Ovary (tissue), 7 donors: ENCODE measurements at regions not wholly inside any gene's neighbourhood (a gene's known extent, or its start where the extent isn't known, plus 50 kb on each side); places are given as distances from the start of the nearest gene placed in this dataset.

Experiments
- DNase-seq, 5 donors: peaks; one replicate each; pipeline ENCODE4 v3.0.0-alpha.2; 2019 to 2020
- H3K27ac ChIP-seq, 2 donors: fragments of 200-600 bp; one replicate each; pipeline versions ENCODE4 v1.5.1 to v1.8.0; 2019 to 2022
- H3K27me3 ChIP-seq: fragments of 200-600 bp; one replicate; pipeline ENCODE4 v1.8.0; 2022
- H3K36me3 ChIP-seq: fragments of 200-600 bp; sonication (generic); one replicate; pipeline ENCODE4 v1.5.1; 2019
- H3K4me1 ChIP-seq: one replicate; pipeline ENCODE4 v1.8.1; 2013; ENCODE audit warnings: mild to moderate bottlenecking, moderate library complexity; ENCODE audit not compliant: insufficient read depth
- H3K4me3 ChIP-seq: fragments of 200-600 bp; sonication (generic); one replicate; pipeline ENCODE4 v1.5.1; 2017
- H3K9me3 ChIP-seq, 2 donors: fragments of 200-600 bp in 1 of 2; sonication (generic) in 1 of 2; one replicate each; pipeline versions ENCODE4 v1.5.1 to v1.8.1; 2013 to 2019; ENCODE audit warnings: mild to moderate bottlenecking in 1 of 2, moderate library complexity in 1 of 2
- EP300 ChIP-seq: sonication (generic); formaldehyde crosslinking; IDR thresholded peaks from one replicate; pipeline ENCODE4 v1.6.1; 2017; ENCODE audit warnings: antibody characterized with exemption
- POLR2A ChIP-seq: fragments of 450-650 bp; IDR thresholded peaks from one replicate; pipeline ENCODE4 v1.6.1; 2017; ENCODE audit warnings: antibody characterized with exemption, mild to moderate bottlenecking, moderate library complexity
- whole genome bisulfite sequencing, 3 donors: extraction: QIAGEN DNeasy Blood & Tissue Kit in 1 of 3; methylation state at CpG; one replicate each; pipeline versions ENCODE4 v1.1.5 to v1.1.7; 2013 to 2017; 5-methylcytosine and 5-hydroxymethylcytosine counted together
- intact Hi-C, 4 donors: fragments of 100-400 bp; cut with DNase I; formaldehyde crosslinking; loops; one replicate each; pipeline versions ENCODE4 v1.11.0 to v1.15.1; 2022 to 2023
- TF ChIP-seq, protein P1 (sequence below), 3 donors: fragments of 450-650 bp in 2 of 3; fragments of 200-600 bp in 1 of 3; IDR thresholded peaks; one replicate each; pipeline versions ENCODE4 v1.5.1 to v1.8.0; 2016 to 2022; ENCODE audit warnings: antibody characterized with exemption in 3 of 3, mild to moderate bottlenecking in 1 of 3
- donor health status: DM: no; HTN: no; CAD: no; lungs with moderate emphysema.
- donor health status: DM: no; HTN: no; CAD: no.
- donor health status: Bipolar disorder and iron deficiency.
- donor health status: DM: no; HTN: no; CAD: no.
- donor health status: DM: yes; HTN: yes; CAD: no.

DNA sequence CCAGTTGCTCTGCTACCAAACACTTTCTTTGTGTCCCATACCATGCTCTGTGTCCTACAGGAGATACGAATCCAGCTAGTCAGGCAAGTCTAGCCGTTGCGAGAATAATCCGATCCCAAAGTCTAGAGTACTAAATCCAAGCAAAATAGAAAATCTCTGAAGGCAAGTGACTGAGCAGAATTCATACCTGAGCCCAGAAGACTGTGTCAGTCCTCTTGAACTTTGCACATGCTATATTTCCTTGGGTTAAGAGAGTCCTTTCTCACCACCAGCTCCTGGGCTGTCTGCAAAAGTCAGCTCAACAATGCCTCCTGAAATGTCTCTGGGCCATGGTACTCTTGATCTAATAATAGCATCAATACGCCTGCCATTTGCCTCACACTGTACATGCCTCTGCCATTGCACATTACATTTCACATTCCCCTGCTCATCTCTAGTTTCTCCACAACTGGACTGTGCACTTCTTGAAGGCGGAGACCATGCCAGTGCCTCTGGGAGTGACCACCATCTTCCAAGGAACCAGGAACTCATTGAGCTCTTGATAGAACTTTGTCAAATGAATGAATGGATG, 265.8 kb upstream of the ID2 start:
- no peak for DNase-seq
- Histone ChIP-seq H3K27me3 (no peaks in the 10 kb centered on the region), H3K4me1 (no peaks in the 10 kb centered on the region), H3K36me3 (no peaks in the 10 kb centered on the region), H3K27ac (no peak overlapping the region), H3K9me3 (no peaks in the 10 kb centered on the region), H3K4me3 (no peak overlapping the region)
- TF ChIP-seq, protein P1, sequence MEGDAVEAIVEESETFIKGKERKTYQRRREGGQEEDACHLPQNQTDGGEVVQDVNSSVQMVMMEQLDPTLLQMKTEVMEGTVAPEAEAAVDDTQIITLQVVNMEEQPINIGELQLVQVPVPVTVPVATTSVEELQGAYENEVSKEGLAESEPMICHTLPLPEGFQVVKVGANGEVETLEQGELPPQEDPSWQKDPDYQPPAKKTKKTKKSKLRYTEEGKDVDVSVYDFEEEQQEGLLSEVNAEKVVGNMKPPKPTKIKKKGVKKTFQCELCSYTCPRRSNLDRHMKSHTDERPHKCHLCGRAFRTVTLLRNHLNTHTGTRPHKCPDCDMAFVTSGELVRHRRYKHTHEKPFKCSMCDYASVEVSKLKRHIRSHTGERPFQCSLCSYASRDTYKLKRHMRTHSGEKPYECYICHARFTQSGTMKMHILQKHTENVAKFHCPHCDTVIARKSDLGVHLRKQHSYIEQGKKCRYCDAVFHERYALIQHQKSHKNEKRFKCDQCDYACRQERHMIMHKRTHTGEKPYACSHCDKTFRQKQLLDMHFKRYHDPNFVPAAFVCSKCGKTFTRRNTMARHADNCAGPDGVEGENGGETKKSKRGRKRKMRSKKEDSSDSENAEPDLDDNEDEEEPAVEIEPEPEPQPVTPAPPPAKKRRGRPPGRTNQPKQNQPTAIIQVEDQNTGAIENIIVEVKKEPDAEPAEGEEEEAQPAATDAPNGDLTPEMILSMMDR (IDR thresholded peaks at IDR 0.05), result no peak
- TF ChIP-seq POLR2A, result no peak
- no peak for TF ChIP-seq EP300
- WGBS, 3 donors, result 94 to 97% (median 96%) methylated on average over 6 of the region's 6 CpGs
- intact Hi-C loops, result no loop called here

DNA sequence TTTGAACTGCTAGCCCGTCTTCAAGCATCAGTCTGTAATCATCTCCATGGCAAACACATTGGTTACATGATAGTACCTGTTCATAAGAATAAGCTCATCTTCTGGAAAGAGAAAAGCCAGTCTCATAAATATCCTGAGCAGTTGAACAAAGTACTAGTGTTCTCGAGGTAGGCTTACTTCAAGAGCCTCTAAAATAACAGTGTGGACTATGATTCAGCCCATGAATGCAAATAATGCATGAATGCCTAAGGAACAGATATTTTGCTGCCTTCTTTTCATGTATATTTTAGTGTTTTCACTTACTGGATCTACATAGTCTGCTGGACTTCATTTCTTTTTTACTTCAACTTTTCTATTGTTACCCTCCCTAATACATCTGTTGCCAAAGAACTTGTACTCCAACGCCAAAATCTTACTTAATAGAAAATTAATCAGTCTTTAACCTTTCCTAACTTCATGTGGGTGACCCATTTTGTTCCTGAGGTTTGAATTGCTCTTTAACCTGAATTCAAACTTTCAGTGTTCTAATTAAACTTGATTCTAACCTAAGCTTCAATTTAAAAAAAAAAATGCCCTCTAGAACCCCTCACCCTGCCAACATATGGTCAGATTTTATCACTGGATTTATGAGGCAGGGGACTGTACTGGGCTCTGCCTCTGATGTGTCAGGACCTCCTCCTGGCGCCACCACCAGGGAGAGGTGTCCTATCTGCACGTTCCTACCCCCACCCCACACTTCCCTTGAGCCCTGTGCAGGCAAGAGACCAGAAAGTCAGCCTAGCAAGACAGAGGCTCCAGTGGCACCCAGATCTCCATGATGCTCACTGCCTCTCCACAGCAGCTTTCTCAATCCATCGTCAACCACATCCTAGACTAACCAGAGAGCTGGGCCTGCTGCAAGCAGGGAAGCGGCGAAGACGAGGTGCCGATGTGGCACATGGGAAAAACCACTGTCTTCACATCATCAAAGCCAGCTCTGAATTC, 264.7 kb upstream of the ID2 start:
- H3K9me3 ChIP-seq, result no peaks in the 10 kb centered on the region
- no peaks in the 10 kb centered on the region for H3K36me3 ChIP-seq
- DNase-seq, result no peak
- TF ChIP-seq POLR2A (no peak), EP300 (no peak)
- TF ChIP-seq, protein P1 (IDR thresholded peaks at IDR 0.05), result no peak
- H3K27me3 ChIP-seq, result no peaks in the 10 kb centered on the region
- intact Hi-C loops, result no loop called here
- no peak overlapping the region for H3K27ac ChIP-seq
- no peak overlapping the region for H3K4me3 ChIP-seq
- peaks cover 1% of the 10 kb centered on the region for H3K4me1 ChIP-seq
- 66 to 78% (median 77%) methylated on average over 10 of the region's 10 CpGs for WGBS, 3 donors

DNA sequence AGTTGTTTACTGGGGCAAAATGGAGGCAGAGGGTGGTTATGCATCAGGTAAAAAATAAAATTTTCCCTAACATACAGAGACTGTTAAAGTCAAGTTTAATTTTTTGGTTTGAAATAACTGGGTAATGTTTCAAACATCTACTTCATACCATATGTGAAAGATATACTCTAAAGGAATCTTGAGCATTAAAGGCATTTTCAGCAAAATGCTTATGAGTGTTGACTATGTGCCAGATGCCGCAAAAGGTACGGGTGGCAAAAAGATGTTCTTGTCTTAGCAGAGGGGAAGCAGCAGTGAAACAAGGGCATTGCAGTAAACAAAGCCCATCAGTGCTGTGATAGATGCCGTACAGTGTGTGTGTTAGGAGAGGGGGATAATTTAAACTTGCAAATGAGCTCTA, 263.1 kb upstream of the ID2 start:
- no peak for TF ChIP-seq EP300
- TF ChIP-seq, protein P1 (IDR thresholded peaks at IDR 0.05), result no peak
- TF ChIP-seq POLR2A, result no peak
- H3K4me1 ChIP-seq, result peaks cover 1% of the 10 kb centered on the region
- H3K4me3 ChIP-seq, result no peak overlapping the region
- no peaks in the 10 kb centered on the region for H3K9me3 ChIP-seq
- H3K27me3 ChIP-seq, result no peaks in the 10 kb centered on the region
- no peak overlapping the region for H3K27ac ChIP-seq
- 74 to 83% (median 79%) methylated on average over 3 of the region's 3 CpGs for WGBS, 3 donors
- intact Hi-C loops, result no loop called here
- no peaks in the 10 kb centered on the region for H3K36me3 ChIP-seq
- DNase-seq, result no peak

DNA sequence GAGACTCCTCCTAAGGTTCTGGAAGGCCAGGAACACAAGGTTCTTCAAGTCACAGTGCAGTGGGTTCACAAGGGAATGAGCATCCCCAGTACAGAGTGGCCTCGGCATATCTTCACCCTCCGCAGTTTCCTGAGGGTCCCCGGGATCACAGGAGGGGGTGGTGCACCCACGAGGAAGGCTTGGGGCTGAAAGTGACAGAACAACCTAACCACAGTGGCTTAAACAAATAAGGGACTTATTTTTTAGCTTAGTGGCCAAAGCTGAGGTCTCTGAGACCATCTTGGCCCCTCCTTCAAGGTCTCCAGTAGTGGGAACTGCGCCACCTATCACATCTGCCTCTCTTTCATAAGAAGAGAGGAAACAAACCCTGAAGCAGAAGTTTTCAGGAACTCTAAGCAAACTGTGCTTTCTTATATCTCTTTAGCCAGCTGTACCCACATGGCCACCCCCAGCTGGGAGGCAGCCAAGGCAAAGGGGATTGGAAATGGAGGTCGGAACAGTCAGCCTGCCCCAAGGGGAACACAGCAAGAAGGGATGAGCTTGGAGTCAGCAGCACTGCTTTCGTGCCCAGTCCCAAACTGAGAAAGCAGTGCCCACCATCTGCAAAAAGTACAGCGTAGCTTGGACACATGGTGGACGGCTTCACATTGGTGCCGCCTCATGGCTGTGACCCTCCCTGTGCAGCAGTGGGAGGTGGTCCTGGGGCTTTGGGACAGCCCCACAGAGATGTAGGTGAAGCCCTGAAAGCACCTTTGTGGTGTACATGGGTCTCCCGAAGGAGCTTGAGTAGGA, 260.0 kb upstream of the ID2 start:
- H3K36me3 ChIP-seq, result no peaks in the 10 kb centered on the region
- H3K4me3 ChIP-seq, result no peak overlapping the region
- TF ChIP-seq, protein P1 (IDR thresholded peaks at IDR 0.05), result no peak
- no peak for TF ChIP-seq POLR2A
- no peak for TF ChIP-seq EP300
- intact Hi-C loops, result no loop called here
- WGBS, 3 donors, result 67 to 78% (median 75%) methylated on average over 11 of the region's 11 CpGs
- no peaks in the 10 kb centered on the region for H3K9me3 ChIP-seq
- H3K27me3 ChIP-seq, result no peaks in the 10 kb centered on the region
- no peak overlapping the region for H3K27ac ChIP-seq
- peaks cover 1% of the 10 kb centered on the region for H3K4me1 ChIP-seq
- DNase-seq, result no peak
